Gastroesophageal sphincter (tissue), 4 donors: ENCODE measurements at regions not wholly inside any gene's neighbourhood (a gene's known extent, or its start where the extent isn't known, plus 50 kb on each side); places are given as distances from the start of the nearest gene placed in this dataset.

Experiments used
- ATAC-seq: fragments of 150-250 bp; one replicate; pipeline ENCODE4 v1.9.1; 2016; ENCODE audit warnings: mild to moderate bottlenecking, moderate library complexity
- H3K27ac ChIP-seq, 4 donors: fragments of 200-600 bp; sonication (generic) in 3 of 4; 1 replicate in 3 of 4; 2 replicates in 1 of 4; pipeline ENCODE4 v1.5.1; 2016 to 2019
- H3K27me3 ChIP-seq: fragments of 200-600 bp; sonication (generic); one replicate; pipeline ENCODE4 v1.5.1; 2019
- H3K36me3 ChIP-seq, 2 donors: fragments of 200-600 bp; sonication (generic); one replicate each; pipeline ENCODE4 v1.5.1; 2019; ENCODE audit warnings: control low read depth in 1 of 2
- H3K4me1 ChIP-seq, 3 donors: fragments of 200-600 bp; sonication (generic); 1 replicate in 2 of 3; 2 replicates in 1 of 3; pipeline ENCODE4 v1.5.1; 2016 to 2019; ENCODE audit warnings: control low read depth in 2 of 3
- H3K4me3 ChIP-seq, 2 donors: fragments of 200-600 bp; sonication (generic); one replicate each; pipeline ENCODE4 v1.5.1; 2019; ENCODE audit warnings: mild to moderate bottlenecking in 1 of 2, moderate library complexity in 1 of 2
- H3K9me3 ChIP-seq, 3 donors: fragments of 200-600 bp; sonication (generic); one replicate each; pipeline ENCODE4 v1.5.1; 2017 to 2019; ENCODE audit warnings: control low read depth in 2 of 3
- EP300 ChIP-seq: sonication (generic); formaldehyde crosslinking; IDR thresholded peaks from one replicate; pipeline ENCODE4 v1.6.1; 2017; ENCODE audit warnings: antibody characterized with exemption, mild to moderate bottlenecking
- POLR2A ChIP-seq, 2 donors: fragments of 450-650 bp; IDR thresholded peaks; one replicate each; pipeline ENCODE4 v1.6.1; 2017; ENCODE audit warnings: antibody characterized with exemption in 2 of 2, mild to moderate bottlenecking in 2 of 2, moderate library complexity in 1 of 2
- POLR2AphosphoS5 ChIP-seq: sonication (generic); formaldehyde crosslinking; IDR thresholded peaks from one replicate; pipeline ENCODE4 v1.6.1; 2017; ENCODE audit warnings: antibody characterized with exemption
- WGBS, 2 donors: methylation state at CpG; one replicate each; pipeline ENCODE4 v1.1.5; 2018; ENCODE audit warnings: low coverage in 1 of 2; 5-methylcytosine and 5-hydroxymethylcytosine counted together
- TF ChIP-seq, protein P1 (sequence below), 4 experiments: fragments of 200-600 bp in 2 of 4; fragments of 450-650 bp in 2 of 4; sonication (generic) in 1 of 4; IDR thresholded peaks; one replicate each; pipeline ENCODE4 v1.5.1; 2017 to 2019; ENCODE audit warnings: antibody characterized with exemption in 4 of 4, mild to moderate bottlenecking in 2 of 4, moderate library complexity in 2 of 4

DNA sequence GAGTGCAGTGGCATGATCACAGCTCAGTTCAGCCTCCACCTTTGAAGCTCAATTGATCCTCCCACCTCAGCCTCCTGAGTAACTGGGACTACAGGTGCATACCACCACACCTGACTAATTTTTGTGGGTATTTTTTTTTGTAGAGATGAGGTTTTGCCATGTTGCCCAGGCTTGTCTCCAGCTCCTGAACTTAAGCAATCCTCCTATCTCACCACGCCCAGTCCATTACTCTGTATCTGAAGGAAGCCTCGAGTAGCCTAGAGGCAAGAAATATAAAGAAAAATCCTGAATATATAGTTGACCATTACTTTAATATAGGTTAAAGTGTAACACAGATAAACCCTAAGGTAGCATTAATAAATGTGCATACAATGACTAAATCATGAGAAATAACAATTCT is 686.8 kb upstream of the PIK3C3 start:
- WGBS, 2 donors = 61 to 83% methylated on average over 1 to 2 of the region's 2 CpGs
- Histone ChIP-seq H3K36me3 (no peaks in the 10 kb centered on the region), H3K4me1 (peaks cover 0 to 5% (median 0%) of the 10 kb centered on the region in 3 donors), H3K27ac (no peak overlapping the region), H3K4me3 (no peak overlapping the region), H3K27me3 (no peaks in the 10 kb centered on the region), H3K9me3 (no peaks in the 10 kb centered on the region)
- no peak for TF ChIP-seq POLR2A (IDR thresholded peaks at IDR 0.05)
- TF ChIP-seq EP300 = no peak
- TF ChIP-seq, protein P1, sequence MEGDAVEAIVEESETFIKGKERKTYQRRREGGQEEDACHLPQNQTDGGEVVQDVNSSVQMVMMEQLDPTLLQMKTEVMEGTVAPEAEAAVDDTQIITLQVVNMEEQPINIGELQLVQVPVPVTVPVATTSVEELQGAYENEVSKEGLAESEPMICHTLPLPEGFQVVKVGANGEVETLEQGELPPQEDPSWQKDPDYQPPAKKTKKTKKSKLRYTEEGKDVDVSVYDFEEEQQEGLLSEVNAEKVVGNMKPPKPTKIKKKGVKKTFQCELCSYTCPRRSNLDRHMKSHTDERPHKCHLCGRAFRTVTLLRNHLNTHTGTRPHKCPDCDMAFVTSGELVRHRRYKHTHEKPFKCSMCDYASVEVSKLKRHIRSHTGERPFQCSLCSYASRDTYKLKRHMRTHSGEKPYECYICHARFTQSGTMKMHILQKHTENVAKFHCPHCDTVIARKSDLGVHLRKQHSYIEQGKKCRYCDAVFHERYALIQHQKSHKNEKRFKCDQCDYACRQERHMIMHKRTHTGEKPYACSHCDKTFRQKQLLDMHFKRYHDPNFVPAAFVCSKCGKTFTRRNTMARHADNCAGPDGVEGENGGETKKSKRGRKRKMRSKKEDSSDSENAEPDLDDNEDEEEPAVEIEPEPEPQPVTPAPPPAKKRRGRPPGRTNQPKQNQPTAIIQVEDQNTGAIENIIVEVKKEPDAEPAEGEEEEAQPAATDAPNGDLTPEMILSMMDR (IDR thresholded peaks at IDR 0.05) = no peak
- ATAC-seq = no peak

DNA sequence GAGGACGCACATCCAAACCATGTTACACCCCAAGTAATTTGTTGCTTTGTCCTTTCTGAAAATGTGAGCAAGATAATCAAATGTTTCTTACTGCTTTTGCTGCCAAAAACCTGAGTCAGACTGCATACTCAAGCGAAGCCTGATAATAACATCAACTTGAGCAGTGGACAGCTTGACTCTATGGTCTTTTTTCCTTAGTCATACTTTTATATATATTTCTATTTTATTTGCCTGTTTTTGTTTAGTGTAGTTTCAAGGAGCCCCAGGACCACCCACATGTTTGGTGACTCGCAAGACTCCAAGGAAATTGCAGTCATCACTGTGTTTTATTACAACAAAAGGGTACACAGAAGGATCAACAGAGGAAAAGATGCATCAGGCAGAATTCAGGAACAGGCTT is 688.4 kb upstream of the PIK3C3 start:
- H3K27ac ChIP-seq = no peak overlapping the region
- ATAC-seq = no peak
- WGBS, 2 donors = 44 to 62% methylated on average over 3 of the region's 3 CpGs

DNA sequence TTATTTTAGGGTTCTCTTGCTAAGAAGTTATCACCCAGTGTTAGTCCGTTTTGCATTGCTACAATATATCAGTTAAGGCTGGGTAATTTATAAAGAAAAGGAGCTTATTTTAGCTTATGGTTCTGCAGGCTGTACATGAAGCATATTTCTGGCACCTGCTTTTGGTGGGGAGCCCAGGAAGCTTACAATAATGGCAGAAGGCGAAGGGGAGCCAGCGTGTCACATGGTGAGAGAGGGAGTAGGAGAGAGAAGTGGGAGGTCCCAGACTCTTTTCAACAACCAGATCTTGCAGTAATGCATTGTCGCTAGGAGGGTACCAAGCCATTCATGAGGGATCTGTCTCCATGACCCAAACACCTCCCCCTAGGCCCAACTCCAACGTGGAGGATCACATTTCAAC is 688.8 kb upstream of the PIK3C3 start:
- Histone ChIP-seq H3K27me3 (no peaks in the 10 kb centered on the region), H3K4me1 (peaks cover 0 to 5% (median 0%) of the 10 kb centered on the region in 3 donors), H3K27ac (no peak overlapping the region), H3K4me3 (no peak overlapping the region), H3K9me3 (no peaks in the 10 kb centered on the region), H3K36me3 (no peaks in the 10 kb centered on the region)
- TF ChIP-seq, protein P1 (IDR thresholded peaks at IDR 0.05) = no peak
- no peak for TF ChIP-seq POLR2A (IDR thresholded peaks at IDR 0.05)
- no peak for TF ChIP-seq POLR2AphosphoS5
- no peak for TF ChIP-seq EP300
- ATAC-seq = no peak
- 28 to 66% methylated on average over 5 of the region's 5 CpGs for WGBS, 2 donors

More for the DNA sequence above, 688.4 kb upstream of the PIK3C3 start:
- Histone ChIP-seq H3K4me3 (no peak overlapping the region), H3K27me3 (no peaks in the 10 kb centered on the region), H3K36me3 (no peaks in the 10 kb centered on the region), H3K4me1 (peaks cover 0 to 5% (median 0%) of the 10 kb centered on the region in 3 donors), H3K9me3 (no peaks in the 10 kb centered on the region)
- TF ChIP-seq POLR2AphosphoS5 = no peak
- no peak for TF ChIP-seq EP300
- TF ChIP-seq, protein P1 (IDR thresholded peaks at IDR 0.05) = no peak
- TF ChIP-seq POLR2A (IDR thresholded peaks at IDR 0.05) = no peak

DNA sequence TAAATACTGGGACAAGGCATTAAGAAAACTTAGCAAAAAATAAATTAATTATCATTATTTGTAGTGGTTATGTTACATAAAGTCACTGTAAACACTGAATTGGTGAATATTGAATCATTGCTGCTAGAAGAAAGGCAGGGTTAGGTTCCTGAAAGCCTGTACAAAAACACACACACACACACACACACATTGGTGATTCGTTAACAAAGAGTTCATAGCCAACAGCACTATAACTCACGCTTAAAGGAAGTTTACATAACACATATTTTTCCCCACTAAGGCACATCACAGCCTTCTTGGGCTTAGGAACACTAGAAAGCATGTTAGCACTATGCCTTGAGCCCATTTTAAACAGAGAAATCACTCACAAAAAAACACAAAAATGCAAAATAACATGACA is 690.0 kb upstream of the PIK3C3 start:
- no peaks in the 10 kb centered on the region for H3K36me3 ChIP-seq
- TF ChIP-seq POLR2AphosphoS5 = no peak
- no peak for TF ChIP-seq EP300
- TF ChIP-seq POLR2A (IDR thresholded peaks at IDR 0.05) = no peak
- TF ChIP-seq, protein P1 (IDR thresholded peaks at IDR 0.05) = no peak
- H3K4me3 ChIP-seq = no peak overlapping the region
- H3K27me3 ChIP-seq = no peaks in the 10 kb centered on the region
- H3K4me1 ChIP-seq = peaks cover 0 to 5% (median 0%) of the 10 kb centered on the region in 3 donors
- no peak overlapping the region for H3K27ac ChIP-seq
- 24 to 32% methylated on average over 2 of the region's 2 CpGs for WGBS, 2 donors
- no peak for ATAC-seq
- no peaks in the 10 kb centered on the region for H3K9me3 ChIP-seq

DNA sequence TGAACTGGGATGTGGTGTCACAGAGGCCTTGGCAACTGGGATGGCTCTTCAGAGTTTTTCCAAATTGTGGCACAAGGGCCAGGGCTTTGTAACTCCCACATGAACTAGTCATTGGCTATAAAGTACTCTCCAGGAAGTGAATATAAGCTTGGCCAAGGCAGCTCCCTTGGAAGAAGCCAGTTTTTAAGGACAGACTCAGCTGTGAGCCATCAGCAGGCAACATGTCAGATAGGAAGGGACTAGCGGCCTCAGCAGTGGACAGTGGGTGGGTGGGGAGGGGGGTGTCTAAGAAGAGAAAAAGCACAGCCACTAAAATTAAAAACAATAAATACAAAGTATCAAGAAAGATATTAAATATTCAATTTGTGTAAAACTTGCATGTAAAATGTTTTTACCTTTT is 691.1 kb upstream of the PIK3C3 start:
- no peaks in the 10 kb centered on the region for H3K27me3 ChIP-seq
- WGBS, 2 donors = no CpG with 5 or more reads among the region's 1 CpG
- H3K4me3 ChIP-seq = no peak overlapping the region

More for the DNA sequence above, 691.1 kb upstream of the PIK3C3 start:
- Histone ChIP-seq H3K36me3 (no peaks in the 10 kb centered on the region), H3K27ac (no peak overlapping the region), H3K9me3 (no peaks in the 10 kb centered on the region), H3K4me1 (peaks cover 0 to 5% (median 0%) of the 10 kb centered on the region in 3 donors)
- no peak for ATAC-seq
- TF ChIP-seq, protein P1 (IDR thresholded peaks at IDR 0.05) = no peak
